Neural cell (in vitro differentiated cells): ENCODE measurements at regions not wholly inside any gene's neighbourhood (a gene's known extent, or its start where the extent isn't known, plus 50 kb on each side); places are given as distances from the start of the nearest gene placed in this dataset.

Experiments used
- H2AFZ ChIP-seq: fragments of 200-600, 300-800 bp; sonication (generic), shearing (Covaris generic); 2 replicates; pipeline ENCODE4 v1.6.0; 2014; ENCODE audit warnings: low read depth, mild to moderate bottlenecking, antibody characterized with exemption, low read length, moderate library complexity
- H3F3A ChIP-seq: fragments of 200-600 bp; shearing (Covaris generic); 2 replicates; pipeline ENCODE4 v1.6.1; 2016; ENCODE audit warnings: mild to moderate bottlenecking, moderate library complexity, mixed read lengths, antibody characterized with exemption, low read length; ENCODE audit not compliant: insufficient read depth, poor library complexity, severe bottlenecking
- H3K27ac ChIP-seq: fragments of 200-600, 300-800 bp; sonication (generic), shearing (Covaris generic); 2 replicates; pipeline ENCODE4 v1.5.1; 2014; ENCODE audit warnings: mild to moderate bottlenecking, low read length, moderate library complexity
- H3K27me3 ChIP-seq: fragments of 300-800, 200-600 bp; sonication (generic), shearing (Covaris generic); 2 replicates; pipeline ENCODE4 v1.6.0; 2014; ENCODE audit warnings: mild to moderate bottlenecking, low read depth, low read length, moderate library complexity; ENCODE audit not compliant: insufficient read depth
- H3K36me3 ChIP-seq: fragments of 300-800, 200-600 bp; sonication (generic), shearing (Covaris generic); 2 replicates; pipeline ENCODE4 v1.5.1; 2014; ENCODE audit warnings: mild to moderate bottlenecking, antibody characterized with exemption, low read length, moderate library complexity; ENCODE audit not compliant: insufficient read depth
- H3K4me2 ChIP-seq: fragments of 300-800, 200-600 bp; sonication (generic), shearing (Covaris generic); 2 replicates; pipeline ENCODE4 v1.6.0; 2014; ENCODE audit warnings: mild to moderate bottlenecking, low read length
- H3K4me3 ChIP-seq: fragments of 300-800, 200-600 bp; sonication (generic), shearing (Covaris generic); 2 replicates; pipeline ENCODE4 v1.5.1; 2014; ENCODE audit warnings: mild to moderate bottlenecking, low read length, moderate library complexity
- H3K79me2 ChIP-seq: fragments of 200-600 bp; shearing (Covaris generic); replicated peaks from 2 replicates; pipeline ENCODE4 v1.6.0; 2014; ENCODE audit warnings: mild to moderate bottlenecking, low read length, moderate library complexity; ENCODE audit not compliant: insufficient read depth
- H3K9ac ChIP-seq: fragments of 300-800, 200-600 bp; sonication (generic), shearing (Covaris generic); 2 replicates; pipeline ENCODE4 v1.6.1; 2016; ENCODE audit warnings: mild to moderate bottlenecking, low read length, mixed read lengths
- H3K9me2 ChIP-seq: fragments of 200-600 bp; shearing (Covaris generic); 2 replicates; pipeline ENCODE4 v1.6.1; 2016; ENCODE audit warnings: mild to moderate bottlenecking, low read length, mixed read lengths; ENCODE audit not compliant: insufficient read depth
- H3K9me3 ChIP-seq: fragments of 200-600, 300-800 bp; sonication (generic), shearing (Covaris generic); 2 replicates; pipeline ENCODE4 v1.6.1; 2016; ENCODE audit warnings: mild to moderate bottlenecking, mixed run types, low read length, moderate library complexity, mixed read lengths
- H4K20me1 ChIP-seq: fragments of 200-600 bp; shearing (Covaris generic); 2 replicates; pipeline ENCODE4 v1.6.1; 2016; ENCODE audit warnings: mild to moderate bottlenecking, mixed run types; ENCODE audit not compliant: insufficient read depth
- CTCF ChIP-seq: fragments of 450-650 bp; IDR thresholded peaks from 2 replicates; pipeline ENCODE4 v1.5.1; 2014; ENCODE audit warnings: antibody characterized with exemption, mild to moderate bottlenecking, moderate library complexity; ENCODE audit not compliant: poor library complexity, severe bottlenecking
- EP300 ChIP-seq: fragments of 450-650 bp; conservative IDR thresholded peaks from 2 replicates; pipeline ENCODE4 v1.6.1; 2014; ENCODE audit warnings: antibody characterized with exemption, mild to moderate bottlenecking, moderate library complexity; ENCODE audit not compliant: poor library complexity, severe bottlenecking
- EZH2 ChIP-seq: fragments of 200-600, 300-800 bp; shearing (Covaris generic), sonication (generic); IDR thresholded peaks from 2 replicates; pipeline ENCODE4 v1.6.1; 2014; ENCODE audit warnings: antibody characterized with exemption, low read length, borderline replicate concordance, mild to moderate bottlenecking; ENCODE audit not compliant: insufficient read depth, poor library complexity, severe bottlenecking
- MXI1 ChIP-seq: fragments of 450-650 bp; conservative IDR thresholded peaks from 2 replicates; pipeline ENCODE4 v1.6.1; 2014; ENCODE audit warnings: antibody characterized with exemption, mild to moderate bottlenecking; ENCODE audit not compliant: poor library complexity, severe bottlenecking
- POLR2AphosphoS5 ChIP-seq: IDR thresholded peaks from 2 replicates; pipeline ENCODE4 v1.6.1; 2012
- RAD21 ChIP-seq: fragments of 450-650 bp; conservative IDR thresholded peaks from 2 replicates; pipeline ENCODE4 v1.6.1; 2014; ENCODE audit warnings: antibody characterized with exemption, mild to moderate bottlenecking, moderate library complexity
- REST ChIP-seq: IDR thresholded peaks from 2 replicates; pipeline ENCODE4 v1.6.1; 2012; ENCODE audit warnings: borderline replicate concordance
- SMC3 ChIP-seq: fragments of 450-650 bp; conservative IDR thresholded peaks from 2 replicates; pipeline ENCODE4 v1.6.1; 2014; ENCODE audit warnings: antibody characterized with exemption, mild to moderate bottlenecking, moderate library complexity; ENCODE audit not compliant: poor library complexity
- TAF1 ChIP-seq: IDR thresholded peaks from 2 replicates; pipeline ENCODE4 v1.6.1; 2012; ENCODE audit warnings: low read depth

DNA sequence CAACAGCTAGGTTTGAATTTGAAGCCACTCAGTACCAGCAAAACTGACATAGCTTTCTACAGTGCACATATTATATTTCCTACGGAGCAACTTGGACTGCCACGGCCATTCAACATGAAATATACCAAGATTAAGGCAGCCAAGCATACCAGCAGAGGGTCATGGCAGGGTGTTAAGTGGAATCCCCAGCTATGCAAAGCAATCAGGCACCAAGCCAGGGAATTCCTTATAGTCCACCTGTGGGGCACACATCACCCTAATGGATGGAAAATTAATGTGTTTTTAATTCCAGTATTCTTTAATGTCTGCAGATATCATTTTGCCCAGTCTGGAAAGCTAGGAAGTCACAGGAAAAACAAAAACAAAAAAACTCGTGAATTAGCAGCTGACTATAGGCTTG is 1190.3 kb downstream of the EFNB2 start:
- no peak for TF ChIP-seq SMC3
- no peak for TF ChIP-seq EP300
- TF ChIP-seq REST: no peak
- TF ChIP-seq EZH2: no peak
- TF ChIP-seq POLR2AphosphoS5: no peak
- TF ChIP-seq CTCF: no peak
- no peak overlapping the region for H3K4me3 ChIP-seq
- no peaks in the 10 kb centered on the region for H3K27me3 ChIP-seq
- no peaks in the 10 kb centered on the region for H4K20me1 ChIP-seq
- H3K79me2 ChIP-seq: no peaks in the 10 kb centered on the region
- no peaks in the 10 kb centered on the region for H3K9me3 ChIP-seq
- no peaks in the 10 kb centered on the region for H3K36me3 ChIP-seq
- no peak overlapping the region for H3K4me2 ChIP-seq
- H3F3A ChIP-seq: no peaks in the 10 kb centered on the region
- H3K27ac ChIP-seq: no peak overlapping the region
- H2AFZ ChIP-seq: no peak overlapping the region
- no peak overlapping the region for H3K9ac ChIP-seq
- H3K9me2 ChIP-seq: no peaks in the 10 kb centered on the region

DNA sequence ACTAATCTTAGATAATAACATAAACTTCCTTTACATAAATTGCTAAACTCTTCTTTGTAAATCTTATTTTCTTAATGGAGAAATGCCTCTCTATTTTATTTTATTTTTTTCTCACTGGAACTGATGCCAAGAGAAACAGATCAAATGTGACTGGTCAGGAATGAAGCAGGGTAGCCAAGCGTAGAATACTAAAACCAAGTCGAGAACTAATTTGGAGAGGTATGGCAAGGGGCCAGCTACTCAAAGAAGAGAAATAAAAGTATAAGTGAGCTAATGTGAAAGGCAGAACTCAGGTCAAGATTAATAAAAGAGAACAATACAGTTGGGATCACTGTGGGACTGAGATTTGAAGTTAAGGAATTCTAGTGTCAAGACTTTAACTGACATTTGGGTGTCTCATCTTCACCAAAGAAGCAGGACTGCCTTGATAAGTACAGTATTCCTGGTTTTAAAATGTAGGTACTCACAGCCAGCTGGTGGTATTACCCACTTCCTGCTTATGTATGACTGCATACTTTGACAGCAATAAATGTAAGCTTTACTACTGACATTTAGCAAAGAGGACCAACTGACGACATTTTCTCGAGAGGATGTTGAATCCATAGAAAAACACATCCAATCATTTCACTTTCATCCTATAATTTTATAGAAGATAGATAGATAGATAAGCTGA is 1192.2 kb downstream of the EFNB2 start:
- H3F3A ChIP-seq: no peaks in the 10 kb centered on the region
- H3K9me3 ChIP-seq: no peaks in the 10 kb centered on the region
- no peak overlapping the region for H3K4me3 ChIP-seq
- no peak overlapping the region for H3K4me2 ChIP-seq
- no peaks in the 10 kb centered on the region for H3K9me2 ChIP-seq
- H3K27me3 ChIP-seq: no peaks in the 10 kb centered on the region
- H3K79me2 ChIP-seq: no peaks in the 10 kb centered on the region
- no peaks in the 10 kb centered on the region for H3K36me3 ChIP-seq
- H2AFZ ChIP-seq: no peak overlapping the region
- no peak overlapping the region for H3K27ac ChIP-seq
- H3K9ac ChIP-seq: no peak overlapping the region
- TF ChIP-seq EP300 (no peak), RAD21 (no peak), CTCF (no peak), TAF1 (no peak), EZH2 (no peak), REST (no peak), MXI1 (no peak), POLR2AphosphoS5 (no peak), SMC3 (no peak)
- H4K20me1 ChIP-seq: no peaks in the 10 kb centered on the region
